B cell (primary cell): ENCODE measurements at regions not wholly inside any gene's neighbourhood (a gene's known extent, or its start where the extent isn't known, plus 50 kb on each side); places are given as distances from the start of the nearest gene placed in this dataset.

ENCODE experiments used
- ATAC-seq: fragments of 200-7000 bp; cut with Tn5 transposase; one replicate; pipeline ENCODE4 v1.10.0; 2021; ENCODE audit warnings: low read depth, mild to moderate bottlenecking, moderate number of reproducible peaks, moderate library complexity
- CTCF ChIA-PET: fragments of 350-600 bp; sonication (Branson Sonifier 250); formaldehyde crosslinking; loops from one replicate; lab custom pipeline; 2021; ENCODE audit warnings: antibody characterized with exemption, inconsistent platforms; lab: Charles Lee
- POLR2A ChIA-PET: fragments of 350-600 bp; sonication (Branson Sonifier 250); formaldehyde crosslinking; loops from one replicate; lab custom pipeline; 2021; ENCODE audit warnings: antibody characterized with exemption; lab: Charles Lee
- DNase-seq: peaks from one replicate; pipeline ENCODE4 v3.0.0; 2013
- H2AFZ ChIP-seq: 2 replicates; pipeline ENCODE4 v1.6.1; 2012; ENCODE audit warnings: mild to moderate bottlenecking, low read depth, low read length; ENCODE audit not compliant: insufficient read depth, poor library complexity, severe bottlenecking
- H3K27ac ChIP-seq, 2 donors: 1 replicate in 1 of 2; 2 replicates in 1 of 2; pipeline ENCODE4 v1.5.1; 2012 to 2013; ENCODE audit warnings: low read length in 2 of 2, mild to moderate bottlenecking in 2 of 2, moderate library complexity in 1 of 2
- H3K27me3 ChIP-seq, 4 experiments: fragments of 200-600 bp in 1 of 4; sonication (generic) in 1 of 4; replicated peaks in 1 of 4; 1 replicate in 2 of 4; 2 replicates in 2 of 4; pipeline versions ENCODE4 v1.6.1 to v1.7.0; 2013 to 2016; ENCODE audit warnings: low read length in 3 of 4, mild to moderate bottlenecking in 2 of 4, mixed read lengths in 1 of 4, moderate library complexity in 1 of 4; ENCODE audit not compliant: insufficient read depth in 4 of 4, control insufficient read depth in 3 of 4; ENCODE audit errors: control extremely low read depth in 1 of 4
- H3K36me3 ChIP-seq, 2 experiments: replicated peaks in 1 of 2; 1 replicate in 1 of 2; 2 replicates in 1 of 2; pipeline versions ENCODE4 v1.6.1 to v1.7.1; 2013; ENCODE audit warnings: low read length in 1 of 2; ENCODE audit not compliant: insufficient read depth in 2 of 2, control insufficient read depth in 1 of 2; ENCODE audit errors: control extremely low read depth in 1 of 2, extremely low read depth in 1 of 2
- H3K4me1 ChIP-seq, 2 donors: fragments of 200-600 bp in 1 of 2; sonication (generic) in 1 of 2; 1 replicate in 1 of 2; 2 replicates in 1 of 2; pipeline versions ENCODE4 v1.5.1 to v1.6.1; 2013 to 2017; ENCODE audit warnings: low read length in 2 of 2; ENCODE audit not compliant: control insufficient read depth in 2 of 2, insufficient read depth in 2 of 2
- H3K4me2 ChIP-seq: replicated peaks from 2 replicates; pipeline ENCODE3; 2012; ENCODE audit warnings: mild to moderate bottlenecking, low read depth, low read length; ENCODE audit not compliant: poor library complexity, severe bottlenecking
- H3K4me3 ChIP-seq, 5 experiments: fragments of 200-600 bp in 1 of 5; sonication (generic) in 1 of 5; 1 replicate in 3 of 5; 2 replicates in 2 of 5; pipeline versions ENCODE4 v1.5.1 to v1.7.0; 2011 to 2016; ENCODE audit warnings: low read length in 4 of 5, mild to moderate bottlenecking in 4 of 5, low read depth in 2 of 5, control low read depth in 1 of 5, moderate library complexity in 1 of 5; ENCODE audit not compliant: insufficient read depth in 1 of 5; ENCODE audit errors: control extremely low read depth in 1 of 5, extremely low read depth in 1 of 5
- H3K79me2 ChIP-seq: fragments of 200-600 bp; sonication (generic); one replicate; pipeline ENCODE4 v1.6.0; 2016; ENCODE audit warnings: low read length; ENCODE audit not compliant: control insufficient read depth, insufficient read depth
- H3K9ac ChIP-seq: fragments of 200-600 bp; sonication (generic); 2 replicates; pipeline ENCODE4 v1.6.1; 2017; ENCODE audit warnings: mild to moderate bottlenecking, low read length, moderate library complexity
- H3K9me3 ChIP-seq, 3 donors: one replicate each; pipeline versions ENCODE4 v1.6.1 to v1.7.1; 2013; ENCODE audit warnings: low read length in 2 of 3; ENCODE audit not compliant: control insufficient read depth in 2 of 3, insufficient read depth in 1 of 3; ENCODE audit errors: control extremely low read depth in 1 of 3
- H4K20me1 ChIP-seq: 2 replicates; pipeline ENCODE4 v1.6.0; 2012; ENCODE audit warnings: mild to moderate bottlenecking, low read length; ENCODE audit not compliant: insufficient read depth, control insufficient read depth, poor library complexity, severe bottlenecking
- H3K27ac Mint-ChIP-seq: one replicate; pipeline ENCODE4 v1.8.0; 2021; ENCODE audit warnings: mixed read lengths
- H3K27me3 Mint-ChIP-seq: one replicate; pipeline ENCODE4 v1.8.0; 2021; ENCODE audit warnings: mixed read lengths
- H3K4me1 Mint-ChIP-seq: one replicate; pipeline ENCODE4 v1.8.0; 2021; ENCODE audit warnings: mixed read lengths
- H3K4me3 Mint-ChIP-seq: one replicate; pipeline ENCODE4 v1.8.0; 2021; ENCODE audit warnings: mixed read lengths
- H3K9me3 Mint-ChIP-seq: one replicate; pipeline ENCODE4 v1.8.0; 2022; ENCODE audit warnings: mixed read lengths; ENCODE audit not compliant: insufficient read depth
- EZH2 ChIP-seq: IDR thresholded peaks from 2 replicates; pipeline ENCODE4 v1.6.1; 2012; ENCODE audit warnings: borderline replicate concordance, low read depth, mild to moderate bottlenecking, moderate library complexity, low read length; ENCODE audit not compliant: insufficient read depth, poor library complexity, severe bottlenecking
- WGBS: methylation state at CpG from one replicate; pipeline ENCODE4 v1.1.5; 2013; ENCODE audit warnings: missing lambda C conversion rate; ENCODE audit not compliant: insufficient coverage; 5-methylcytosine and 5-hydroxymethylcytosine counted together
- intact Hi-C: fragments of 100-400 bp; cut with micrococcal nuclease; formaldehyde crosslinking; loops from one replicate; pipeline ENCODE4 v1.10.0; 2022
- TF ChIP-seq, protein P1 (sequence below): fragments of 200-600 bp; IDR thresholded peaks from one replicate; pipeline ENCODE4 v1.8.0; 2022; ENCODE audit warnings: antibody characterized with exemption, mild to moderate bottlenecking

- H3K27me3 Mint-ChIP-seq = no peaks in the 10 kb centered on the region
- H3K4me1 Mint-ChIP-seq = no peaks in the 10 kb centered on the region
- Histone ChIP-seq H3K4me3 (no peak overlapping the region), H3K9ac (no peak overlapping the region), H3K4me1 (no peaks in the 10 kb centered on the region), H2AFZ (no peak overlapping the region), H3K27ac (no peak overlapping the region), H4K20me1 (no peaks in the 10 kb centered on the region), H3K9me3 (no peaks in the 10 kb centered on the region), H3K79me2 (no peaks in the 10 kb centered on the region), H3K27me3 (no peaks in the 10 kb centered on the region), H3K36me3 (no peaks in the 10 kb centered on the region), H3K4me2 (no peak overlapping the region)
- no peak overlapping the region for H3K4me3 Mint-ChIP-seq
- POLR2A ChIA-PET = no interaction called here
- DNase-seq (no peak), ATAC-seq (no peak)
- H3K9me3 Mint-ChIP-seq = peaks cover 6% of the 10 kb centered on the region
- intact Hi-C loops = no loop called here
- TF ChIP-seq EZH2 = no peak
- 95% methylated on average over 3 of the region's 4 CpGs for WGBS
- no peak overlapping the region for H3K27ac Mint-ChIP-seq
- CTCF ChIA-PET = no interaction called here
Observed at GRCh38 chr2:35803126-35803525, 552.5 kb upstream of the CRIM1 start.

DNA sequence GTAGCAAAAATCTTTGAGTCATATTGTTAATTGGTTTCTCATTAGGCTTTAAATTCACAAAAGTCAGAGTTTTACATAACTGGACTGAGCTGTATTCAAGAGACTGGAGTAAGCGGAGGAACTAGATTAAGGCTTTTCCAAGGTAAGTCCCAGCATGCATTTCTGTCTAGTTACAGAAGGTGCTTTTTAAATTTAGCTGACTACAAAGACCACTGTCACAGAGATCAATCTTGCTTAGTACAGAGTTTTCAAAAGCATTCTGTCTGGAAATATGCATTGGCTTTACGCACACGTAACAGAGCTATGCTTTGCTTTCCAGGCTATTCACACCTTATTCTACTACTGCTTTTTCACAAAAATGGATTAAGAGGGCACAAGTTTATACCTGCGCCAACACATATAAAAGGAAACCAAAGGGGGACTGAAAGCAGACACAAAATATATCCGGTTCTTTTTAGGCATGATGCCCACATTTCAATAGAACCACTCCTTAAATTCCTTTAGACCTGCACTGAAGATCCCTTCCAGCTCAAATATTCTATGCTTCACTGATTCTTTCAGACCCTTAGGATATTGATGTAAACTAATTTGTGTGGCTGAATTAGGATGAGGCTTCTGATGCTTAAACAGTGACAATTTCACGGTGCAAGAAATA is 560.7 kb upstream of the CRIM1 start:
- Mint-ChIP-seq H3K4me1 (no peaks in the 10 kb centered on the region), H3K27ac (no peak overlapping the region), H3K9me3 (peaks cover 7% of the 10 kb centered on the region), H3K27me3 (no peaks in the 10 kb centered on the region), H3K4me3 (no peak overlapping the region)
- TF ChIP-seq, protein P1, sequence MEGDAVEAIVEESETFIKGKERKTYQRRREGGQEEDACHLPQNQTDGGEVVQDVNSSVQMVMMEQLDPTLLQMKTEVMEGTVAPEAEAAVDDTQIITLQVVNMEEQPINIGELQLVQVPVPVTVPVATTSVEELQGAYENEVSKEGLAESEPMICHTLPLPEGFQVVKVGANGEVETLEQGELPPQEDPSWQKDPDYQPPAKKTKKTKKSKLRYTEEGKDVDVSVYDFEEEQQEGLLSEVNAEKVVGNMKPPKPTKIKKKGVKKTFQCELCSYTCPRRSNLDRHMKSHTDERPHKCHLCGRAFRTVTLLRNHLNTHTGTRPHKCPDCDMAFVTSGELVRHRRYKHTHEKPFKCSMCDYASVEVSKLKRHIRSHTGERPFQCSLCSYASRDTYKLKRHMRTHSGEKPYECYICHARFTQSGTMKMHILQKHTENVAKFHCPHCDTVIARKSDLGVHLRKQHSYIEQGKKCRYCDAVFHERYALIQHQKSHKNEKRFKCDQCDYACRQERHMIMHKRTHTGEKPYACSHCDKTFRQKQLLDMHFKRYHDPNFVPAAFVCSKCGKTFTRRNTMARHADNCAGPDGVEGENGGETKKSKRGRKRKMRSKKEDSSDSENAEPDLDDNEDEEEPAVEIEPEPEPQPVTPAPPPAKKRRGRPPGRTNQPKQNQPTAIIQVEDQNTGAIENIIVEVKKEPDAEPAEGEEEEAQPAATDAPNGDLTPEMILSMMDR = no peak
- no peak for TF ChIP-seq EZH2
- Histone ChIP-seq H4K20me1 (no peaks in the 10 kb centered on the region), H2AFZ (no peak overlapping the region), H3K4me2 (no peak overlapping the region), H3K9me3 (peaks cover 0 to 2% (median 0%) of the 10 kb centered on the region in 3 donors), H3K79me2 (no peaks in the 10 kb centered on the region), H3K9ac (no peak overlapping the region), H3K36me3 (no peaks in the 10 kb centered on the region), H3K4me1 (no peaks in the 10 kb centered on the region), H3K4me3 (no peak overlapping the region), H3K27ac (no peak overlapping the region), H3K27me3 (no peaks in the 10 kb centered on the region)
- intact Hi-C loops = no loop called here
- WGBS = 98% methylated on average over 5 of the region's 6 CpGs
- DNase-seq = no peak
- POLR2A ChIA-PET = no interaction called here
- ATAC-seq = no peak
- CTCF ChIA-PET = no interaction called here
